ENCODE measurements at regions not wholly inside any gene's neighbourhood (a gene's known extent, or its start where the extent isn't known, plus 50 kb on each side); places are given as distances from the start of the nearest gene placed in this dataset.

- no peaks in the 10 kb centered on the region for H3K36me3 ChIP-seq
- H3K27me3 ChIP-seq, result peaks cover 0 to 5% (median 0%) of the 10 kb centered on the region in 7 donors
- H3K4me3 ChIP-seq, result no peak overlapping the region
- TF ChIP-seq, protein P1, sequence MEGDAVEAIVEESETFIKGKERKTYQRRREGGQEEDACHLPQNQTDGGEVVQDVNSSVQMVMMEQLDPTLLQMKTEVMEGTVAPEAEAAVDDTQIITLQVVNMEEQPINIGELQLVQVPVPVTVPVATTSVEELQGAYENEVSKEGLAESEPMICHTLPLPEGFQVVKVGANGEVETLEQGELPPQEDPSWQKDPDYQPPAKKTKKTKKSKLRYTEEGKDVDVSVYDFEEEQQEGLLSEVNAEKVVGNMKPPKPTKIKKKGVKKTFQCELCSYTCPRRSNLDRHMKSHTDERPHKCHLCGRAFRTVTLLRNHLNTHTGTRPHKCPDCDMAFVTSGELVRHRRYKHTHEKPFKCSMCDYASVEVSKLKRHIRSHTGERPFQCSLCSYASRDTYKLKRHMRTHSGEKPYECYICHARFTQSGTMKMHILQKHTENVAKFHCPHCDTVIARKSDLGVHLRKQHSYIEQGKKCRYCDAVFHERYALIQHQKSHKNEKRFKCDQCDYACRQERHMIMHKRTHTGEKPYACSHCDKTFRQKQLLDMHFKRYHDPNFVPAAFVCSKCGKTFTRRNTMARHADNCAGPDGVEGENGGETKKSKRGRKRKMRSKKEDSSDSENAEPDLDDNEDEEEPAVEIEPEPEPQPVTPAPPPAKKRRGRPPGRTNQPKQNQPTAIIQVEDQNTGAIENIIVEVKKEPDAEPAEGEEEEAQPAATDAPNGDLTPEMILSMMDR (IDR thresholded peaks at IDR 0.05), result no peak
- H3K4me1 ChIP-seq, result peaks cover 9 to 29% (median 23%) of the 10 kb centered on the region in 9 donors
- 90 to 99% methylated on average over 2 of the region's 2 CpGs for WGBS, 2 donors
- intact Hi-C loops (cut with DNase I), result no loop called here
- DNase-seq (no peak), ATAC-seq (no peak)
- peaks cover 0 to 8% (median 0%) of the 10 kb centered on the region in 11 donors for H3K9me3 ChIP-seq
- no peak overlapping the region for H3K27ac ChIP-seq
These were observed 211.7 kb downstream of the ANKRD60 start for GRCh38 chr20:58016779-58017178.

DNA sequence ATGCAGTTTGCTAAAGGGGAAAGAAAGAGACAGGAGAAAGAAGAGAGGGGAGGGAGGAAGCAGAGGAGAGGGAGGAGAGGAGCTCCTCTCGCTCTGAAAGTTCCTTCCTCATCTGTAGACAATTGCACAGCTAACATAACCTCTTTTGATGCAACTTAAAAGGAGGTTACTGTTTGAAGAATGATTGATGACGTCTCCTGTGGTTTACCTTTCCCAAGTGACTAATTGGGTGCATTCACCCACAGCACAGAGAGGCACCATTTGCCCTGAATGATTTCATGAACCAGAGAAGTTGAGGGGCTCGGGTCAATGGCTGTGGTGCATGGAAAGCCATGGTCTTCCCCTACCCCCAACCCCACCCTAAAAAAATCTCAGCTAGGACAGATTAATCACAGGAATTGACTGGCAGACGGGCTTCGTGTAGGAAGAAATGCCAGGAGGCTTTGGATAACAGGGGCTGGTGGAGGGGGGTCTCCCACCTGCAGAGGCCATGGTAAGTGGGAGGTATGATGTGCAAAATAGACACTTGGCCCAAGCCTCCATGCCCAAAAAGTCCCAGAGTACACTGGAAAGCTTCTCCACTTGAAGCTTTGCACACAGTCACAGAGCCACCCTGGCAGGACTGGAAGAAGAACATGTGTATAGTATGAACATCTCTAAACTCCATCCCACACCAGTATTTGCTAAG lies 213.7 kb downstream of the ANKRD60 start:
- ATAC-seq (no peak), DNase-seq (no peak)
- 80 to 85% methylated on average over 5 of the region's 5 CpGs for WGBS, 2 donors
- intact Hi-C loops (cut with DNase I), result no loop called here
- H3K9me3 ChIP-seq, result peaks cover 0 to 8% (median 0%) of the 10 kb centered on the region in 11 donors
- peaks cover 0 to 9% (median 0%) of the 10 kb centered on the region in 7 donors for H3K27me3 ChIP-seq
- H3K27ac ChIP-seq, result no peak overlapping the region
- no peak overlapping the region for H3K4me3 ChIP-seq
- H3K4me1 ChIP-seq, result peaks cover 0 to 9% (median 3%) of the 10 kb centered on the region in 9 donors
- H3K36me3 ChIP-seq, result no peaks in the 10 kb centered on the region
- TF ChIP-seq, protein P1 (IDR thresholded peaks at IDR 0.05), result no peak

DNA sequence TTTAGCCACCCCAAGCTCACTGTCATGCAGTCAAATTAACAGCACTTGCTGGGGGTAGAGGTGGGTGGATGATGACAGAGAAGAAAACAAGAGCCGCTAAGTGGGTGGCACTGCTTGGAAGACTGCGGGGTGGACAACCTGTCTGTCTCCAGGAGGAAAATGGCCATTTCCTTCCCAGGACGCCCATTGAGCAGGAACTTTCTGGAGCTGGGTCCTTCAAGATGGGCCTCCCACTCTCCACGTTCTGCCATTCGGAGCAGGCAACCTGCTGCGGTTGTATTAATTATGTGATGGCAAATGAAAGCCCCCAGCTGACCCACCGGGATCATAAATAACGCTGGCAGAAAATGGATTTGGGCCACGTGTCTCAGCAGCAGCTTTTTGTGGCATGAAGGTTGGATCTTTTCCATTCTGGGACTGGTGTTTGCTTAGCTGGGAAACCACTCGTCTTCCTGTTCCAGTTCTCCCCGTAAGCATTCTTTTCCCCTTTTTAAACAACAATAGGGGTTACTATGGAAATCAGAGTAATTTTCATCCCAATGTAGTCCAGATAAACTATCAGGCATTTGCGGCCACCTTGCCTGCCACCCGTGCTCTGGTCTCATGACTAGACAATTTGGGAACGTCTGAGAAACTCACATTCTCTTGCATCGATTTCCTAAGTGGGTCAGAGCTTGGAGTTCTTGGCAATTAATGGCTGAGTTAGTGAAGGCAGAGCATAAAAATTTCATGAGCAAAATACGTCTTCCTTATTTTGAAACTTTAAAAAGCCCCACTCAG lies 215.5 kb downstream of the ANKRD60 start:
- no peak for ATAC-seq
- TF ChIP-seq, protein P1 (IDR thresholded peaks at IDR 0.05), result no peak
- Histone ChIP-seq H3K4me1 (peaks cover 0 to 4% (median 0%) of the 10 kb centered on the region in 9 donors), H3K36me3 (no peaks in the 10 kb centered on the region), H3K27ac (no peak overlapping the region), H3K27me3 (peaks cover 0 to 13% (median 0%) of the 10 kb centered on the region in 7 donors), H3K4me3 (no peak overlapping the region), H3K9me3 (peaks cover 0 to 8% (median 0%) of the 10 kb centered on the region in 11 donors)
- intact Hi-C loops (cut with DNase I), result no loop called here
- WGBS, 2 donors, result 82 to 84% methylated on average over 16 of the region's 16 CpGs
- no peak for DNase-seq

- Histone ChIP-seq H3K27ac (no peak overlapping the region), H3K36me3 (no peaks in the 10 kb centered on the region), H3K9me3 (peaks cover 0 to 8% (median 0%) of the 10 kb centered on the region in 11 donors), H3K4me1 (peaks cover 0 to 4% (median 0%) of the 10 kb centered on the region in 9 donors), H3K27me3 (peaks cover 0 to 13% (median 0%) of the 10 kb centered on the region in 7 donors), H3K4me3 (no peak overlapping the region)
- DNase-seq (no peak), ATAC-seq (no peak)
- TF ChIP-seq, protein P1 (IDR thresholded peaks at IDR 0.05), result no peak
- intact Hi-C loops (cut with DNase I), result no loop called here
- 84 to 85% methylated on average over 11 of the region's 11 CpGs for WGBS, 2 donors
These were observed 216.4 kb downstream of the ANKRD60 start for GRCh38 chr20:58011947-58012610.

Measured in heart right ventricle (tissue), 16 donors.